ENCODE measurements at regions not wholly inside any gene's neighbourhood (a gene's known extent, or its start where the extent isn't known, plus 50 kb on each side); places are given as distances from the start of the nearest gene placed in this dataset.

DNA sequence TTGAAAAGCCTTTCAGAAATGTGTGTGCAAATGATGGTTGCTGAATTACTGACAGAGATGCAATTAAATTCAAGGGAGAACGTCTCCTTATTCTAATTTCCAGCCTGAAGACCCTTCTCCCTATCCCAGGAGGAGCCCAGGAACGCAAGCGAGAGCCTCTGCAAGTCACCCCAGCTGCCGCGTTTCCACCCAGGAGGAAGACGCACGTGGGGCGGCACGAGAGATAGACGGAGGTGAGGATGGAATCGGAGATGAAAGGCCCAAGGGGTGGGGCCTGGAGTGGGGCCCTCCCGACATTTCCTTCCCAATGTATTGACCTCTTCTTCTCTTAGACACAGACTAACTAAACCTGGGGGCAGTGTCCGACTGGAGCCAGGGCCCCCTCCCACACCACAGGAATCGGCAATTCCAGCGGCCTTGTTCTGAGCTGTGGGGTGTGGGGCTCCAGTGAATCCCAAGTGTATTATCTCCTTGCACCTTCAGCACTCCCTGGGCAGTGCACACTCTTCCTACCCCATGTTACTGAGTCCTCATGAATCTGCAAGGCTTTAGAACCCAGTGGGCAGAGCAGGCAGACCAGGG, 322.5 kb downstream of the AJAP1 start:
- Histone ChIP-seq H3K27me3 (replicated peaks; ENCODE audit: control insufficient read depth, insufficient read depth, low read length) (no peaks in the 10 kb centered on the region), H3K36me3 (ENCODE audit: control insufficient read depth, insufficient read depth, low read length) (no peaks in the 10 kb centered on the region), H3K4me3 (ENCODE audit: low read depth, low read length) (no peak overlapping the region), H3K9me3 (no peaks in the 10 kb centered on the region), H3K4me1 (no peaks in the 10 kb centered on the region)
- peaks cover 3% of the 10 kb centered on the region for H3K27me3 Mint-ChIP-seq (ENCODE audit: insufficient read depth, unreplicated experiment)
- TF ChIP-seq, protein P1, sequence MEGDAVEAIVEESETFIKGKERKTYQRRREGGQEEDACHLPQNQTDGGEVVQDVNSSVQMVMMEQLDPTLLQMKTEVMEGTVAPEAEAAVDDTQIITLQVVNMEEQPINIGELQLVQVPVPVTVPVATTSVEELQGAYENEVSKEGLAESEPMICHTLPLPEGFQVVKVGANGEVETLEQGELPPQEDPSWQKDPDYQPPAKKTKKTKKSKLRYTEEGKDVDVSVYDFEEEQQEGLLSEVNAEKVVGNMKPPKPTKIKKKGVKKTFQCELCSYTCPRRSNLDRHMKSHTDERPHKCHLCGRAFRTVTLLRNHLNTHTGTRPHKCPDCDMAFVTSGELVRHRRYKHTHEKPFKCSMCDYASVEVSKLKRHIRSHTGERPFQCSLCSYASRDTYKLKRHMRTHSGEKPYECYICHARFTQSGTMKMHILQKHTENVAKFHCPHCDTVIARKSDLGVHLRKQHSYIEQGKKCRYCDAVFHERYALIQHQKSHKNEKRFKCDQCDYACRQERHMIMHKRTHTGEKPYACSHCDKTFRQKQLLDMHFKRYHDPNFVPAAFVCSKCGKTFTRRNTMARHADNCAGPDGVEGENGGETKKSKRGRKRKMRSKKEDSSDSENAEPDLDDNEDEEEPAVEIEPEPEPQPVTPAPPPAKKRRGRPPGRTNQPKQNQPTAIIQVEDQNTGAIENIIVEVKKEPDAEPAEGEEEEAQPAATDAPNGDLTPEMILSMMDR (IDR thresholded peaks at IDR 0.05; ENCODE audit: insufficient read depth in 1 of 2, low read depth in 1 of 2, low read length in 1 of 2, severe bottlenecking in 1 of 2, unreplicated experiment in 1 of 2), result no peak
- H3K9me3 Mint-ChIP-seq (ENCODE audit: unreplicated experiment), result no peaks in the 10 kb centered on the region
- intact Hi-C loops (cut with micrococcal nuclease; ENCODE audit: unreplicated experiment), result no loop called here
- CTCF ChIA-PET, result no interaction called here
- no peak overlapping the region for H3K4me3 Mint-ChIP-seq (ENCODE audit: unreplicated experiment)
- no peak overlapping the region for H3K27ac Mint-ChIP-seq (ENCODE audit: unreplicated experiment)
- no peaks in the 10 kb centered on the region for H3K36me3 Mint-ChIP-seq (ENCODE audit: insufficient read depth, unreplicated experiment)
- DNase-seq, result no peak
- no TSS peak for BruUV-seq (replicated peaks)
- no peaks in the 10 kb centered on the region for H3K4me1 Mint-ChIP-seq (ENCODE audit: low read depth, unreplicated experiment)
- POLR2A ChIA-PET, result no interaction called here

DNA sequence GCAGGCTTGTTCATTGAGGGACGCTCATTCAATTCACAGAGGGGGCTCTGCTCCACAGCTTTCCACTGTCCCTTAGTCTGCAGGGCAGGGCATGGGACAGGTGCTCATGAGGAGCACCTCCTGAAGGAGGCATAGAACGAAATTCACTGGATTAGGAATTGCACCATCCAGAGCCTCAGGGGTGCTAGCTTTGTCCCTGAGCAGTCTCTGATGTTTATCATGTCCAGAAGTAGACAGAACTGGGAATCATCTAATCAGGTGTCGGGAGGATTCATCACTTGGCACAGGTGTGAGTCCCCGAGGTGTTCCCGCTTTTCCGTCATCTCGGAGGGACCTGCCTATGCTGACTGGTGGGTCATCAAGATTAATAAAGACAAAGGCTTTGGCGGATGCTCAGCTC, 321.4 kb downstream of the AJAP1 start:
- no peaks in the 10 kb centered on the region for H3K9me3 Mint-ChIP-seq (ENCODE audit: unreplicated experiment)
- no peaks in the 10 kb centered on the region for H3K4me1 ChIP-seq
- H3K27me3 ChIP-seq (replicated peaks; ENCODE audit: control insufficient read depth, insufficient read depth, low read length), result no peaks in the 10 kb centered on the region
- no peaks in the 10 kb centered on the region for H3K9me3 ChIP-seq
- H3K27ac Mint-ChIP-seq (ENCODE audit: unreplicated experiment), result no peak overlapping the region
- no peak overlapping the region for H3K4me3 Mint-ChIP-seq (ENCODE audit: unreplicated experiment)
- H3K4me3 ChIP-seq (ENCODE audit: low read depth, low read length), result no peak overlapping the region
- H3K36me3 Mint-ChIP-seq (ENCODE audit: insufficient read depth, unreplicated experiment), result no peaks in the 10 kb centered on the region
- H3K4me1 Mint-ChIP-seq (ENCODE audit: low read depth, unreplicated experiment), result no peaks in the 10 kb centered on the region
- intact Hi-C loops (cut with micrococcal nuclease; ENCODE audit: unreplicated experiment), result no loop called here
- no peak for DNase-seq
- POLR2A ChIA-PET, result no interaction called here
- CTCF ChIA-PET, result no interaction called here
- H3K36me3 ChIP-seq (ENCODE audit: control insufficient read depth, insufficient read depth, low read length), result no peaks in the 10 kb centered on the region
- TF ChIP-seq, protein P1 (IDR thresholded peaks at IDR 0.05; ENCODE audit: insufficient read depth in 1 of 2, low read depth in 1 of 2, low read length in 1 of 2, severe bottlenecking in 1 of 2, unreplicated experiment in 1 of 2), result no peak
- H3K27me3 Mint-ChIP-seq (ENCODE audit: insufficient read depth, unreplicated experiment), result peaks cover 3% of the 10 kb centered on the region
- BruUV-seq (replicated peaks), result no TSS peak

DNA sequence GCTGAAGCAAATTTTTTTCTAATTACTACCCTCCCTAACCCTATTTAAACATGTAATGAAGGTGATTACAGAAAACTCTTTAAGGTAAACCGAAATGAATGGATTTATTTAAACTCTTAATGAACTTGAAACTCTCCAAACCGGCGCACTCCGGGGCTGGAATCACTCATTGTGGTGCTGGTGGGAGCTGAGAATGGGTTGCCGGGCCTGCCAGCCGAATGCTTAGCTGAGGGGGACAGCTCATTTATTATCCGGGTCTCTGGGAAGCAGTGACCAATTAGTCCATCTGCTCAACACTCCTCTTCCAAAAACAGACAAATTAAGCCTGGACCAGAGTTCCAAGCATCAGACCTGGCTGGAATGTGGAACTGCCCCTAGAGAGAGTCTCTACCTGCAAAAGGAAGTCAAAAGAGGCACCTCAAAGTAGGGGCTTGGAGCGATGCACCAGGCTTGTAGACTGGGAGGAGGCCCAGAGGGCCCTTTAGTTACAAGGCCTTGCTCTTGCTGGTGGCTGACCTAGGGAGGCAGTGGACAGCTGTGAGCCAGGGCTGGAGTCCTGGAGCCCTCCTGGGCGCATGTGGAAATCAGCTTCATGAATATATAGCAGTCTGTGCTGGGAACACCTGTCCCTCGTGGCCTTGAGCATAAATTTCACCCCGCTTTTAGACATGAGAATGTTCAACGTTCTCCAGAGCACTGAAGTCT, 320.7 kb downstream of the AJAP1 start:
- POLR2A ChIA-PET, result interaction anchor here (0.6 kb wide), 1 partner anchor 344 kb away, joined by 6 read pairs; no protein-coding TSS in a partner anchor
- TF ChIP-seq, protein P1 (IDR thresholded peaks at IDR 0.05; ENCODE audit: insufficient read depth in 1 of 2, low read depth in 1 of 2, low read length in 1 of 2, severe bottlenecking in 1 of 2, unreplicated experiment in 1 of 2), result no peak
- Mint-ChIP-seq H3K36me3 (ENCODE audit: insufficient read depth, unreplicated experiment) (no peaks in the 10 kb centered on the region), H3K27ac (ENCODE audit: unreplicated experiment) (no peak overlapping the region), H3K4me3 (ENCODE audit: unreplicated experiment) (no peak overlapping the region), H3K27me3 (ENCODE audit: insufficient read depth, unreplicated experiment) (peaks cover 3% of the 10 kb centered on the region), H3K9me3 (ENCODE audit: unreplicated experiment) (no peaks in the 10 kb centered on the region), H3K4me1 (ENCODE audit: low read depth, unreplicated experiment) (no peaks in the 10 kb centered on the region)
- H3K27me3 ChIP-seq (replicated peaks; ENCODE audit: control insufficient read depth, insufficient read depth, low read length), result no peaks in the 10 kb centered on the region
- H3K36me3 ChIP-seq (ENCODE audit: control insufficient read depth, insufficient read depth, low read length), result no peaks in the 10 kb centered on the region
- CTCF ChIA-PET, result no interaction called here
- intact Hi-C loops (cut with micrococcal nuclease; ENCODE audit: unreplicated experiment), result no loop called here
- no peak for DNase-seq
- H3K4me1 ChIP-seq, result no peaks in the 10 kb centered on the region
- BruUV-seq (replicated peaks), result no TSS peak
- H3K9me3 ChIP-seq, result no peaks in the 10 kb centered on the region
- no peak overlapping the region for H3K4me3 ChIP-seq (ENCODE audit: low read depth, low read length)

All from Caco-2 (cell line).